HepG2 (cell line): ENCODE measurements at regions not wholly inside any gene's neighbourhood (a gene's known extent, or its start where the extent isn't known, plus 50 kb on each side); places are given as distances from the start of the nearest gene placed in this dataset.

Experiments used
- CTCF ChIP-seq: sonication (generic); formaldehyde crosslinking; IDR thresholded peaks from 2 replicates; pipeline ENCODE4 v1.5.0; 2020; ENCODE audit warnings: mild to moderate bottlenecking, missing genetic modification reagents, moderate library complexity
- PHF20 ChIP-seq: sonication (generic); formaldehyde crosslinking; IDR thresholded peaks from 2 replicates; pipeline ENCODE4 v1.5.0; 2020; ENCODE audit warnings: mild to moderate bottlenecking, missing genetic modification reagents
- REST ChIP-seq, 2 experiments: IDR thresholded peaks; 2 replicates each; pipeline ENCODE4 v1.6.1; 2011 to 2012; ENCODE audit warnings: low read length in 2 of 2, borderline replicate concordance in 1 of 2, low read depth in 1 of 2, mild to moderate bottlenecking in 1 of 2, moderate library complexity in 1 of 2
- SMYD3 ChIP-seq: sonication (generic); formaldehyde crosslinking; IDR thresholded peaks from 2 replicates; pipeline ENCODE4 v1.8.1; 2023; ENCODE audit warnings: mild to moderate bottlenecking, missing genetic modification reagents
- STAT5B ChIP-seq: sonication (generic); formaldehyde crosslinking; IDR thresholded peaks from 2 replicates; pipeline ENCODE4 v1.4.0; 2020; ENCODE audit warnings: missing genetic modification reagents
- USF2 ChIP-seq, 2 experiments: sonication (generic) in 1 of 2; formaldehyde crosslinking in 1 of 2; IDR thresholded peaks; 2 replicates each; pipeline versions ENCODE4 v1.5.1 to v1.6.1; 2011 to 2020; ENCODE audit warnings: borderline replicate concordance in 1 of 2, low read depth in 1 of 2, low read length in 1 of 2, mild to moderate bottlenecking in 1 of 2, missing genetic modification reagents in 1 of 2, moderate library complexity in 1 of 2
- ZBTB43 ChIP-seq: sonication (generic); formaldehyde crosslinking; conservative IDR thresholded peaks from 2 replicates; pipeline ENCODE4 v1.4.0; 2020; ENCODE audit warnings: missing genetic modification reagents
- ZNF260 ChIP-seq: sonication (generic); formaldehyde crosslinking; IDR thresholded peaks from 2 replicates; pipeline ENCODE4 v1.4.0; 2020; ENCODE audit warnings: missing genetic modification reagents, low read depth, mild to moderate bottlenecking, borderline replicate concordance
- ZNF780A ChIP-seq: sonication (generic); formaldehyde crosslinking; IDR thresholded peaks from 2 replicates; pipeline ENCODE4 v1.8.0; 2022; ENCODE audit warnings: mild to moderate bottlenecking, missing genetic modification reagents, moderate library complexity
- ZSCAN5A ChIP-seq: sonication (generic); formaldehyde crosslinking; IDR thresholded peaks from 2 replicates; pipeline ENCODE4 v1.8.0; 2022; ENCODE audit warnings: mild to moderate bottlenecking, missing genetic modification reagents, borderline replicate concordance

GRCh38 chr9:16085167-16085726 is 532.4 kb downstream of the CCDC171 start:
- TF ChIP-seq PHF20 (CRISPR knock-in tag) = no peak
- TF ChIP-seq STAT5B (CRISPR knock-in tag) = no peak
- no peak for TF ChIP-seq CTCF (CRISPR knock-in tag)
- no peak for TF ChIP-seq ZBTB43 (CRISPR knock-in tag)
- no peak for TF ChIP-seq USF2 (IDR thresholded peaks at IDR 0.05; ENCODE audit: low read depth, low read length)
- TF ChIP-seq USF2 (CRISPR knock-in tag; IDR thresholded peaks at IDR 0.05; ENCODE audit: borderline replicate concordance) = no peak
- no peak for TF ChIP-seq ZNF260 (CRISPR knock-in tag)
- no peak for TF ChIP-seq ZSCAN5A (CRISPR knock-in tag)
- no peak for TF ChIP-seq REST (IDR thresholded peaks at IDR 0.05; ENCODE audit: borderline replicate concordance in 1 of 2, low read depth in 1 of 2, low read length in 2 of 2)
- TF ChIP-seq SMYD3 (CRISPR knock-in tag) = no peak
- TF ChIP-seq ZNF780A (CRISPR knock-in tag) = no peak
